Testis (tissue), 2 donors: ENCODE measurements at regions not wholly inside any gene's neighbourhood (a gene's known extent, or its start where the extent isn't known, plus 50 kb on each side); places are given as distances from the start of the nearest gene placed in this dataset.
"Not testable (repeated sequence)": the region's sequence is repeated elsewhere in the genome, so short reads cannot be mapped to it uniquely, and the experiment has no call there.

Experiments used
- DNase-seq: peaks from one replicate; pipeline ENCODE4 v3.0.0-alpha.2; 2019
- H3K27ac ChIP-seq, 2 donors: fragments of 200-600 bp; sonication (generic); one replicate each; pipeline ENCODE4 v1.5.1; 2019
- H3K27me3 ChIP-seq: fragments of 200-600 bp; sonication (generic); one replicate; pipeline ENCODE4 v1.5.1; 2019
- H3K36me3 ChIP-seq: fragments of 200-600 bp; sonication (generic); one replicate; pipeline ENCODE4 v1.5.1; 2017; ENCODE audit warnings: low read depth; ENCODE audit errors: missing control alignments
- H3K4me1 ChIP-seq: fragments of 200-600 bp; sonication (generic); one replicate; pipeline ENCODE4 v1.5.1; 2019
- H3K4me3 ChIP-seq, 2 donors: fragments of 200-600 bp; sonication (generic); one replicate each; pipeline ENCODE4 v1.5.1; 2017 to 2019
- H3K9me3 ChIP-seq: fragments of 200-600 bp; sonication (generic); one replicate; pipeline ENCODE4 v1.5.1; 2017
- CTCF ChIP-seq, 3 experiments: fragments of 450-650 bp in 2 of 3; fragments of 200-600 bp in 1 of 3; sonication (generic) in 1 of 3; IDR thresholded peaks; one replicate each; pipeline ENCODE4 v1.5.1; 2016 to 2019; ENCODE audit warnings: antibody characterized with exemption in 3 of 3, mild to moderate bottlenecking in 2 of 3, moderate library complexity in 1 of 3
- POLR2A ChIP-seq: fragments of 450-650 bp; IDR thresholded peaks from one replicate; pipeline ENCODE4 v1.6.1; 2017; ENCODE audit warnings: antibody characterized with exemption, mild to moderate bottlenecking, moderate library complexity
- WGBS, 2 donors: methylation state at CpG; one replicate each; pipeline ENCODE4 v1.1.5; 2018; 5-methylcytosine and 5-hydroxymethylcytosine counted together
- intact Hi-C: fragments of 100-400 bp; cut with DNase I; formaldehyde crosslinking; loops from one replicate; pipeline ENCODE4 v1.15.1; 2023; ENCODE audit warnings: low total_unique reads

DNA sequence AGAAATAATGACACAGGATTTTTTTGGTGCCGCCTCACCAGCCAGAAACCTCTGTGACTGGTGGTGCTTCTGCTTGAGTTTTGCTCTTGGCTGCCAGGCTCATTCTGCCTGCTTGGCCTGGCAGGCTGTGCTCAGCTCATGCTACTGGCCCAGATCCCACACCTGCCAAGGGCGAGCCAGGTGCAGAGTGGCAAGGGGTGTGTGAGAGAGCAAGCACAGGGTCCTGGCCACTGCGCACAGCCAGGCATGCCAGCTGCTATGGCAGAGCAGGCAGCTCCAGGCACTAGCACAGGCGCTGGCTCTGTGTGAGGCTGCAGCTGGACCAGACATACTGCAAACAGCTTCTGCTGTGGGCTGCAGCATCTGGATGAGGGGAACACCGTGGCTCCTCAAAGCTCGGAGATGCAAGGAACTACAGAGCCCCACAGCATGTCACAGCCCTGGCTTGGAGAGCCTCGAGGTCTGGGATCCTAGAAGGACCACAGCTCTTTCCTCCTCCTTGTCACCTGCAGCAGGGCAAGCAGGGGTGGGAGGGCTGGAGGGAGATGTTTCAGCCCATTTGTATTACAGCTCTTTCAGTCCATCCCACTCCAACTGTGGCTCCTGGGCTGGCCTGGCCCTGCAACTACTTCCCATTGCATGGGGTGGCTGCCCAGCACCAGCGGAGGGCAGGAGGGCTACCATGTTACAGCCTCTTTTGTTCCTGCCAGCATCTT, 313.4 kb upstream of the SEMA3C start:
- no peaks in the 10 kb centered on the region for H3K36me3 ChIP-seq
- H3K27ac ChIP-seq: no peak overlapping the region
- no peak for DNase-seq

DNA sequence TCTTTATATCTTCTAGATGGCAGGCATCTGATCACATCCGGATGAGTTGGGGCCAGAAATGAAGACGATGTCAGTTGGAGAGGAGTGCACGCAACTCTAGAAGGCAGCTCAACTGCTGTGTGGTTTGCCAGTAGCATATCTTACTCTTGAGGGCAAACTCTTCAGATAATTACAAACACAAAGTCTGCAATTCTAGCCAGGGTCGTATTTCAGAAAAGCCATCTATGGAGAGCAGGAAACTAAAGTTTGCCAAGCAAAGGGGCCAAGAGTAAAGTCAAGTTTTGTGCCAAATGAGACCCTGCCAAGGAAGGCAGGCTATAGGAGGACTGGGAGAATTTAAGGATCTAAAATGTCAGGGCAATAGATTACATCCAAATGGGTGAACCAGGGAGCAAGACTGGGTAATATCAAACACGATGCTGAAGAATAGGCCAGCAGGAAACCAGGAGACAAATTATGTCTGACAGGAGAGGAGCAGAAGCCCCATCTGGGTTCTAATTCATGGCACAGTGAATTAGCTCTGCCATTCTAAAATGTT, 312.5 kb upstream of the SEMA3C start:
- no peak for TF ChIP-seq POLR2A
- TF ChIP-seq CTCF (IDR thresholded peaks at IDR 0.05): no peak
- intact Hi-C loops: no loop called here
- Histone ChIP-seq H3K36me3 (no peaks in the 10 kb centered on the region), H3K4me3 (no peak overlapping the region), H3K27me3 (no peaks in the 10 kb centered on the region), H3K27ac (no peak overlapping the region), H3K9me3 (no peaks in the 10 kb centered on the region), H3K4me1 (no peaks in the 10 kb centered on the region)
- no peak for DNase-seq
- 75% methylated on average over 5 of the region's 5 CpGs for WGBS, 2 donors

More for the DNA sequence above, 313.4 kb upstream of the SEMA3C start:
- Histone ChIP-seq H3K27me3 (no peaks in the 10 kb centered on the region), H3K4me3 (no peak overlapping the region), H3K4me1 (no peaks in the 10 kb centered on the region), H3K9me3 (no peaks in the 10 kb centered on the region)
- TF ChIP-seq POLR2A (no peak), CTCF (IDR thresholded peaks at IDR 0.05) (no peak)
- WGBS, 2 donors: 78 to 87% methylated on average over 6 to 8 of the region's 8 CpGs
- intact Hi-C loops: no loop called here

DNA sequence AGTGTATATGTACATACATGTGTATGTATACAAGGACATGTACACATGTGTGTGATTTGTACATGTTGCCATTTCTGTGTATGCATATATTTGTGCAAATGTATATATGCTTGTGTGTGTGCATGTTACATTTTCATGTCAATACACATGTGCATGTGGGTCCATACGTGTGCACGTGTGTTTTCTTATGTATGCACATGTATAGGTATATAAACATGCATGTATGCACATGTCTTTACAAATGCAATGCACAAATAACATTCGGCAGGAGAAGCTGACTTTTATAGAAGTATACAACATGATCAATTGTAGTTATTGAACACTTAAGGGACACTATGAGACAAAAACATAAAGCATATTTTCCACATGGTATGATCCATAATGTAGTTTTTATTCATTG, 307.4 kb upstream of the SEMA3C start:
- no peaks in the 10 kb centered on the region for H3K9me3 ChIP-seq
- WGBS, 2 donors: 93 to 96% methylated on average over 3 of the region's 3 CpGs
- no peaks in the 10 kb centered on the region for H3K4me1 ChIP-seq
- intact Hi-C loops: no loop called here
- TF ChIP-seq CTCF (IDR thresholded peaks at IDR 0.05) (no peak), POLR2A (no peak)
- H3K27me3 ChIP-seq: no peaks in the 10 kb centered on the region
- no peak overlapping the region for H3K4me3 ChIP-seq
- DNase-seq: no peak
- H3K27ac ChIP-seq: no peak overlapping the region
- H3K36me3 ChIP-seq: no peaks in the 10 kb centered on the region

GRCh38 chr7:81222692-81223091, 303.8 kb upstream of the SEMA3C start:
- H3K36me3 ChIP-seq, H3K9me3 ChIP-seq, H3K27me3 ChIP-seq, H3K4me3 ChIP-seq, intact Hi-C loops, H3K27ac ChIP-seq, H3K4me1 ChIP-seq, DNase-seq: not testable (repeated sequence)
- 97 to 100% methylated on average over 1 to 2 of the region's 2 CpGs for WGBS, 2 donors

DNA sequence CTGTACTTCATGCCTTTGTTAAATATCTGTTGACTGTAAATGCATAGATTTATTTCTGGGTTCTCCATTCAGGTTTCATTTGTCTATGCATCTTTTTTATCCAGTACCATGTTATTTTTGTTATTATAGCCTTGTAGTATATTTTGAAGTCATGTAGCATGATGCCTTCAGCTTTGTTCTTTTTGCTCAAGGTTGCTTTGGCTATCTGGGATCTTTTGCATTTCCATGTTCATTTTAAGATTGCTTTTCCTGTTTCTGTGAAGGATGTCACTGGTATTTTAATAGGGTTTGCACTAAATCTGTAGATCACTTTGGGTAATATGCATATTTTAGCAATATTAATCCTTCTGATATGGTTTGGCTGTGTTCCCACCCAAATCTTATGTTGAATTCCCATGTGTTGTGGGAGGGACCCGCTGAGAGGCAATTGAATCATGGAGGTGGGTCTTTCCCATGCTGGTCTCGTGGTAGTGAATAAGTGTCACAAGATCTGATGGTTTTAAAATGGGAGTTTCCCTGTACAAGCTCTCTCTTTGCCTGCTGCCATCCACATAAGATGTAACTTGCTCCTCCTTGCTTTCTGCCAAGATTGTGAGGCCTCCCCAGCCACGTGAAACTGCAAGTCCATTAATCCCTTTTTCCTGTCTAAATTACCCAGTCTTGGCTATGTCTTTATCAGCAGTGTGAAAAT, 302.8 kb upstream of the SEMA3C start:
- Histone ChIP-seq H3K27me3 (no peaks in the 10 kb centered on the region), H3K36me3 (no peaks in the 10 kb centered on the region), H3K4me3 (no peak overlapping the region), H3K9me3 (no peaks in the 10 kb centered on the region), H3K27ac (no peak overlapping the region), H3K4me1 (no peaks in the 10 kb centered on the region)
- WGBS, 2 donors: 69 to 79% methylated on average over 3 of the region's 3 CpGs
- TF ChIP-seq POLR2A (no peak), CTCF (IDR thresholded peaks at IDR 0.05) (no peak)
- intact Hi-C loops: no loop called here
- DNase-seq: no peak
